ENCODE measurements at regions not wholly inside any gene's neighbourhood (a gene's known extent, or its start where the extent isn't known, plus 50 kb on each side); places are given as distances from the start of the nearest gene placed in this dataset.

- TF ChIP-seq BATF2 (CRISPR knock-in tag; IDR thresholded peaks at IDR 0.05) (no peak), ZNF180 (CRISPR knock-in tag; IDR thresholded peaks at IDR 0.05; ENCODE audit: borderline replicate concordance, low read depth) (no peak), ZNF484 (CRISPR knock-in tag; IDR thresholded peaks at IDR 0.05; ENCODE audit: borderline replicate concordance, low read depth) (no peak), FLYWCH1 (CRISPR knock-in tag; IDR thresholded peaks at IDR 0.05) (no peak), TBX3 (IDR thresholded peaks at IDR 0.05; ENCODE audit: borderline replicate concordance) (no peak)
Measured at GRCh38 chr13:62908321-62908720, 1492.7 kb upstream of the PCDH20 start (continued).

DNA sequence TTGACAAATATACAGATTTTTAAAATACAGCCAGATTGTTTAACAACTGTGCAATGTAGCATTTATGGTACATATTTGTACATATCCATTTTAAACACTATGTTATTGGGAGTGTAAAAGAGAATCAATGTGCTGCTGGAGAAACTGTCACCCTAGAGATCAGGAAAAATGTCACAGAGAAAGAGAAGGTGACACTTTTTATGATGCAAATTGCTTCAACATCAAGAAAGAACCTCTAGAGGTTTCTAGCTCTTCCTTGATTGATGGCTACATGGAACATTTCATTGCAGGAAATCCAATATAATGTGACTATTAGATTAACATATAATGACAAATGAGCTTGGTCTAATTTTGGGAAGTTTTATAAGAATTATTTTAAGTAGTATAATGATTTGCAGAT, 1491.2 kb upstream of the PCDH20 start:
- no peak overlapping the region for H3K9ac ChIP-seq (ENCODE audit: insufficient read depth, low read depth, low read length)
- intact Hi-C loops (cut with micrococcal nuclease; ENCODE audit: unreplicated experiment) (no loop called here), in situ Hi-C loops (cut with HindIII; ENCODE audit: extremely low pct_ligation_motif_present, low pct_unique_long_range_greater_than_20kb) (no loop called here)
- no peaks in the 10 kb centered on the region for H3K4me1 ChIP-seq (ENCODE audit: insufficient read depth, low read length)
- ChIA-PET CTCF (ENCODE audit: low intra/inter-chr PET ratio, low total read pairs) (no interaction called here), POLR2A (no interaction called here)
- H3K27me3 ChIP-seq (ENCODE audit: control insufficient read depth in 1 of 2, insufficient read depth in 2 of 2, low read length in 2 of 2), result no peaks in the 10 kb centered on the region
- H4K20me1 ChIP-seq (ENCODE audit: insufficient read depth, low read length), result no peaks in the 10 kb centered on the region
- no peaks in the 10 kb centered on the region for H3K36me3 ChIP-seq (replicated peaks in 1 of 2; ENCODE audit: control insufficient read depth in 1 of 2, insufficient read depth in 2 of 2, low read length in 2 of 2)
- no peak for ATAC-seq
- H2AFZ ChIP-seq (ENCODE audit: low read length), result no peak overlapping the region
- H3K79me2 ChIP-seq (ENCODE audit: insufficient read depth, low read length), result no peaks in the 10 kb centered on the region
- no peaks in the 10 kb centered on the region for H3K9me3 ChIP-seq (ENCODE audit: low read length)
- FAIRE-seq, result no peak
- BruUV-seq (replicated peaks), result no TSS peak
- H3K4me3 ChIP-seq (replicated peaks in 1 of 3; ENCODE audit: insufficient read depth in 1 of 3, low read depth in 2 of 3, low read length in 3 of 3), result no peak overlapping the region
- H3K4me2 ChIP-seq (ENCODE audit: low read depth, low read length), result no peak overlapping the region
- no peak overlapping the region for H3K27ac ChIP-seq (ENCODE audit: extremely low read length, insufficient read depth, low read length)
- DNase-seq (ENCODE audit: low spot score), result no peak
- TF ChIP-seq ZNF589 (CRISPR knock-in tag; conservative IDR thresholded peaks at IDR 0.05), result no peak
- no peak for TF ChIP-seq ZNF33B (CRISPR knock-in tag; IDR thresholded peaks at IDR 0.05)
- no peak for TF ChIP-seq ZNF724P (CRISPR knock-in tag; IDR thresholded peaks at IDR 0.05; ENCODE audit: borderline replicate concordance)
- TF ChIP-seq, protein P1, sequence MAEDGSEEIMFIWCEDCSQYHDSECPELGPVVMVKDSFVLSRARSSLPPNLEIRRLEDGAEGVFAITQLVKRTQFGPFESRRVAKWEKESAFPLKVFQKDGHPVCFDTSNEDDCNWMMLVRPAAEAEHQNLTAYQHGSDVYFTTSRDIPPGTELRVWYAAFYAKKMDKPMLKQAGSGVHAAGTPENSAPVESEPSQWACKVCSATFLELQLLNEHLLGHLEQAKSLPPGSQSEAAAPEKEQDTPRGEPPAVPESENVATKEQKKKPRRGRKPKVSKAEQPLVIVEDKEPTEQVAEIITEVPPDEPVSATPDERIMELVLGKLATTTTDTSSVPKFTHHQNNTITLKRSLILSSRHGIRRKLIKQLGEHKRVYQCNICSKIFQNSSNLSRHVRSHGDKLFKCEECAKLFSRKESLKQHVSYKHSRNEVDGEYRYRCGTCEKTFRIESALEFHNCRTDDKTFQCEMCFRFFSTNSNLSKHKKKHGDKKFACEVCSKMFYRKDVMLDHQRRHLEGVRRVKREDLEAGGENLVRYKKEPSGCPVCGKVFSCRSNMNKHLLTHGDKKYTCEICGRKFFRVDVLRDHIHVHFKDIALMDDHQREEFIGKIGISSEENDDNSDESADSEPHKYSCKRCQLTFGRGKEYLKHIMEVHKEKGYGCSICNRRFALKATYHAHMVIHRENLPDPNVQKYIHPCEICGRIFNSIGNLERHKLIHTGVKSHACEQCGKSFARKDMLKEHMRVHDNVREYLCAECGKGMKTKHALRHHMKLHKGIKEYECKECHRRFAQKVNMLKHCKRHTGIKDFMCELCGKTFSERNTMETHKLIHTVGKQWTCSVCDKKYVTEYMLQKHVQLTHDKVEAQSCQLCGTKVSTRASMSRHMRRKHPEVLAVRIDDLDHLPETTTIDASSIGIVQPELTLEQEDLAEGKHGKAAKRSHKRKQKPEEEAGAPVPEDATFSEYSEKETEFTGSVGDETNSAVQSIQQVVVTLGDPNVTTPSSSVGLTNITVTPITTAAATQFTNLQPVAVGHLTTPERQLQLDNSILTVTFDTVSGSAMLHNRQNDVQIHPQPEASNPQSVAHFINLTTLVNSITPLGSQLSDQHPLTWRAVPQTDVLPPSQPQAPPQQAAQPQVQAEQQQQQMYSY (CRISPR knock-in tag; IDR thresholded peaks at IDR 0.05), result no peak
- TF ChIP-seq, protein P2, sequence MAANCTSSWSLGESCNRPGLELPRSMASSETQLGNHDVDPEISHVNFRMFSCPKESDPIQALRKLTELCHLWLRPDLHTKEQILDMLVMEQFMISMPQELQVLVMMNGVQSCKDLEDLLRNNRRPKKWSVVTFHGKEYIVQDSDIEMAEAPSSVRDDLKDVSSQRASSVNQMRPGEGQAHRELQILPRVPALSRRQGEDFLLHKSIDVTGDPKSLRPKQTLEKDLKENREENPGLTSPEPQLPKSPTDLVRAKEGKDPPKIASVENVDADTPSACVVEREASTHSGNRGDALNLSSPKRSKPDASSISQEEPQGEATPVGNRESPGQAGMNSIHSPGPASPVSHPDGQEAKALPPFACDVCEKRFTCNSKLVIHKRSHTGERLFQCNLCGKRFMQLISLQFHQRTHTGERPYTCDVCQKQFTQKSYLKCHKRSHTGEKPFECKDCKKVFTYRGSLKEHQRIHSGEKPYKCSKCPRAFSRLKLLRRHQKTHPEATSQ (CRISPR knock-in tag; IDR thresholded peaks at IDR 0.05; ENCODE audit: borderline replicate concordance), result no peak
- no peak for TF ChIP-seq SP4 (CRISPR knock-in tag; IDR thresholded peaks at IDR 0.05)
- TF ChIP-seq TBP (CRISPR knock-in tag; IDR thresholded peaks at IDR 0.05), result no peak
- no peak for TF ChIP-seq ZNF839 (CRISPR knock-in tag; IDR thresholded peaks at IDR 0.05; ENCODE audit: borderline replicate concordance)
- no peak for TF ChIP-seq HOXA9 (CRISPR knock-in tag; IDR thresholded peaks at IDR 0.05; ENCODE audit: borderline replicate concordance)
- no peak for TF ChIP-seq ZNF550 (CRISPR knock-in tag; IDR thresholded peaks at IDR 0.05; ENCODE audit: borderline replicate concordance)
- TF ChIP-seq ZNF737 (CRISPR knock-in tag; IDR thresholded peaks at IDR 0.05; ENCODE audit: borderline replicate concordance), result no peak
- no peak for TF ChIP-seq ZNF598 (CRISPR knock-in tag; IDR thresholded peaks at IDR 0.05; ENCODE audit: borderline replicate concordance)
- TF ChIP-seq, protein P3, sequence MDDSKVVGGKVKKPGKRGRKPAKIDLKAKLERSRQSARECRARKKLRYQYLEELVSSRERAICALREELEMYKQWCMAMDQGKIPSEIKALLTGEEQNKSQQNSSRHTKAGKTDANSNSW (CRISPR knock-in tag; IDR thresholded peaks at IDR 0.05; ENCODE audit: borderline replicate concordance), result no peak
